Stomach (tissue), 8 donors: ENCODE measurements at regions not wholly inside any gene's neighbourhood (a gene's known extent, or its start where the extent isn't known, plus 50 kb on each side); places are given as distances from the start of the nearest gene placed in this dataset.

ENCODE experiments used
- DNase-seq, 2 donors: peaks; one replicate each; pipeline versions ENCODE4 v3.0.0 to v3.0.0-alpha.2; 2013 to 2019
- H3K27ac ChIP-seq, 5 donors: fragments of 200-600 bp in 4 of 5; sonication (generic) in 4 of 5; one replicate each; pipeline ENCODE4 v1.5.1; 2013 to 2019; ENCODE audit warnings: mild to moderate bottlenecking in 1 of 5, moderate library complexity in 1 of 5
- H3K27me3 ChIP-seq, 3 donors: fragments of 200-600 bp; sonication (generic); one replicate each; pipeline ENCODE4 v1.5.1; 2017 to 2019; ENCODE audit warnings: mixed run types in 1 of 3
- H3K36me3 ChIP-seq, 4 donors: fragments of 200-600 bp; sonication (generic); 1 replicate in 3 of 4; 2 replicates in 1 of 4; pipeline ENCODE4 v1.5.1; 2016 to 2019
- H3K4me1 ChIP-seq, 4 donors: fragments of 200-600 bp; sonication (generic); one replicate each; pipeline ENCODE4 v1.5.1; 2016 to 2019
- H3K4me3 ChIP-seq, 4 donors: fragments of 200-600 bp; sonication (generic) in 3 of 4; one replicate each; pipeline ENCODE4 v1.5.1; 2016 to 2019; ENCODE audit warnings: mild to moderate bottlenecking in 1 of 4
- H3K9me3 ChIP-seq, 4 donors: fragments of 200-600 bp; sonication (generic); one replicate each; pipeline ENCODE4 v1.5.1; 2016 to 2019
- EP300 ChIP-seq: sonication (generic); formaldehyde crosslinking; IDR thresholded peaks from one replicate; pipeline ENCODE4 v1.6.1; 2017; ENCODE audit warnings: antibody characterized with exemption
- POLR2A ChIP-seq, 4 donors: fragments of 450-650 bp; IDR thresholded peaks; one replicate each; pipeline ENCODE4 v1.6.1; 2016; ENCODE audit warnings: antibody characterized with exemption in 4 of 4, control low read depth in 2 of 4, mild to moderate bottlenecking in 1 of 4, moderate library complexity in 1 of 4
- POLR2AphosphoS5 ChIP-seq, 3 donors: sonication (generic); formaldehyde crosslinking; IDR thresholded peaks; one replicate each; pipeline ENCODE4 v1.6.1; 2016; ENCODE audit warnings: antibody characterized with exemption in 3 of 3
- WGBS, 5 donors: extraction: QIAGEN DNeasy Blood & Tissue Kit in 3 of 5; methylation state at CpG; one replicate each; pipeline versions ENCODE4 v1.1.5 to v1.1.7; 2013 to 2018; 5-methylcytosine and 5-hydroxymethylcytosine counted together
- intact Hi-C: fragments of 100-400 bp; cut with DNase I; formaldehyde crosslinking; loops from one replicate; pipeline ENCODE4 v1.15.1; 2023; ENCODE audit warnings: low total_unique reads
- TF ChIP-seq, protein P1 (sequence below), 7 experiments: fragments of 450-650 bp in 4 of 7; fragments of 200-600 bp in 3 of 7; sonication (generic) in 3 of 7; IDR thresholded peaks; one replicate each; pipeline ENCODE4 v1.5.1; 2016 to 2019; ENCODE audit warnings: antibody characterized with exemption in 7 of 7, control low read depth in 2 of 7, mild to moderate bottlenecking in 1 of 7
- donor health status: healthy with polysubstance abuse.
- donor health status: Bipolar disorder and iron deficiency.
- donor health status: healthy.

DNA sequence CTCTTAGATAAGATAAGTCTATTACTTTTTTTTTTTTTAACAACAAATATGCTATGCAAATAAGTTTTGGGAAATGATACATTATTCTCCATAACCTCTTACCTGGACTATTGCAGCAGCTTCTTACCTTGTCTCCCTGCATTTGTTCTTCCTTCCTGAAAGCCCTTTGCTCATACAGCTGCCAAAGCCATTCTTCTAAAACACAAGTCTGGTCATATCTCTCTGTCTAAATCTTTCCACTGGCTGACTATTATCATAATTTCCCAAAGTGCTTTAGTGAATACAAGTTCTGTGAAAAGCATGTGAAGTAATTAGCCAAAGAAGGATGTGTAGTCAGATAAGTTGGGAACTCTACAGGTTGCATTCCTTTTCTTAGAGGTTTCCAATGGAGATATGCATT lies 115.4 kb upstream of the CNTLN start:
- H3K27ac ChIP-seq = no peak overlapping the region
- peaks cover 0 to 8% (median 3%) of the 10 kb centered on the region in 4 donors for H3K9me3 ChIP-seq
- H3K4me3 ChIP-seq = no peak overlapping the region
- intact Hi-C loops = no loop called here
- no peak for DNase-seq
- TF ChIP-seq, protein P1, sequence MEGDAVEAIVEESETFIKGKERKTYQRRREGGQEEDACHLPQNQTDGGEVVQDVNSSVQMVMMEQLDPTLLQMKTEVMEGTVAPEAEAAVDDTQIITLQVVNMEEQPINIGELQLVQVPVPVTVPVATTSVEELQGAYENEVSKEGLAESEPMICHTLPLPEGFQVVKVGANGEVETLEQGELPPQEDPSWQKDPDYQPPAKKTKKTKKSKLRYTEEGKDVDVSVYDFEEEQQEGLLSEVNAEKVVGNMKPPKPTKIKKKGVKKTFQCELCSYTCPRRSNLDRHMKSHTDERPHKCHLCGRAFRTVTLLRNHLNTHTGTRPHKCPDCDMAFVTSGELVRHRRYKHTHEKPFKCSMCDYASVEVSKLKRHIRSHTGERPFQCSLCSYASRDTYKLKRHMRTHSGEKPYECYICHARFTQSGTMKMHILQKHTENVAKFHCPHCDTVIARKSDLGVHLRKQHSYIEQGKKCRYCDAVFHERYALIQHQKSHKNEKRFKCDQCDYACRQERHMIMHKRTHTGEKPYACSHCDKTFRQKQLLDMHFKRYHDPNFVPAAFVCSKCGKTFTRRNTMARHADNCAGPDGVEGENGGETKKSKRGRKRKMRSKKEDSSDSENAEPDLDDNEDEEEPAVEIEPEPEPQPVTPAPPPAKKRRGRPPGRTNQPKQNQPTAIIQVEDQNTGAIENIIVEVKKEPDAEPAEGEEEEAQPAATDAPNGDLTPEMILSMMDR (IDR thresholded peaks at IDR 0.05) = no peak
- no peak for TF ChIP-seq POLR2A (IDR thresholded peaks at IDR 0.05)
- no peak for TF ChIP-seq POLR2AphosphoS5 (IDR thresholded peaks at IDR 0.05)
- TF ChIP-seq EP300 = no peak
- H3K36me3 ChIP-seq = no peaks in the 10 kb centered on the region
- no peaks in the 10 kb centered on the region for H3K27me3 ChIP-seq
- H3K4me1 ChIP-seq = no peaks in the 10 kb centered on the region

DNA sequence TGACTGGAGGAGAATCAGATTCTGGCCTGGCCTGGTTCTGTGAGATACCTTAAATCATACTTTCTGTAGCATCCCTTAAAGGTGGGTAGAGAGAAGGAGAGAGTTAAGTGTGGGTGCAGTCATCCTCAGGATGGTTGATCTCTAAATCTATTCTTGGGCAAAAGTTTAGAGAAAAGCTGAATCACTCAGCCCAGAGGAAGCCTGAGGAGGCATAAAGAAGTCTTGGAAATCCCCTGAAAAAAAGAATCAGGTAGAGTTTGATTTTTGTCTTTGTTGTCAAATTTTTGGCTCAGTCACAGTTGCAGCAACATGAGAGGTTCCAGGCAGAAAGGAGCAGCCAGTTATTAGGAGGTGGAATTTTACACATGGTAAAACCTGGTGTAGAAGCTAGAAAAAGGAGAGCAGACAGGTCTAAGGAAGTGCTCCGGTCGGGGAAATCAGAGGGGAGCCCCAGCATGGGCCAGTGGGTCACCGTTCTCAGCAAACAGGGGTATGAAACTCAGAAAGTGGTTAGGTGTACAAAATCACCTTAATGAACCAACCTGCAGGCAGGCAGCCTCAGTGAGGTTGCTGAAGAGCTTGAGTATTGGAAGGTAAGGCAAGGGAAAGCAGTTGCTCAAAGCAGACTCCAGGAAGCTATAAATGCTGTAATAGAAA lies 116.2 kb upstream of the CNTLN start:
- peaks cover 0 to 2% (median under 1%) of the 10 kb centered on the region in 4 donors for H3K9me3 ChIP-seq
- no peaks in the 10 kb centered on the region for H3K36me3 ChIP-seq
- DNase-seq = no peak
- WGBS, 5 donors = 44 to 58% (median 48%) methylated on average over 3 of the region's 3 CpGs
- no peak overlapping the region for H3K27ac ChIP-seq
- intact Hi-C loops = no loop called here
- no peak overlapping the region for H3K4me3 ChIP-seq
- TF ChIP-seq POLR2A (IDR thresholded peaks at IDR 0.05) = no peak
- TF ChIP-seq, protein P1 (IDR thresholded peaks at IDR 0.05) = no peak
- H3K4me1 ChIP-seq = no peaks in the 10 kb centered on the region
- no peaks in the 10 kb centered on the region for H3K27me3 ChIP-seq

DNA sequence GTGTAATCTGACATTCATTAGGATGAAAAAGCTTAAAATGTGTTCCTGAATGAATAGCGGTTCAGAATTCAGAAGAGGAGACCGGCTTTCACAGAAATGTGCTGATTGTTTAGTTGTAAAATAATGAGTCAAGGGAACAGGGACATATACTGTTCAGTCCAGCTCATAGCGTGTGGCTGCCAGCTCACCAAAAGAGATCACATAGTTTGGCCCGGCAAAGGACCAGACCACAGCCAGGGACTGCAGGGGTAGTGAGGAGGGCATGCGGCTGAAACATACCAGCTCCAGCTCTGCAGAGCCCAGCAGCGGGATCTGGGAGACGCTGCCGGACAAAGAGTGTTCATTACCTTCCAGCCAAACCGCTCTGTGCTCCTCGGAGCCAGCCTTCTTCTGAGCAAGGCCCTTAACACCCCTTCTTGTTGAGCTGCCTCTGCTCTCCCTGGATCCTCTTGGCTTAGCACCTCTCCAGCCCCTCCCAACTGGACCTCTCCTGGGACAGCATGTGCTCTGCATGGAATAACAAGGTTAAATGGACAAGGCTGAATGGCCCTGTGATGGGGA lies 116.8 kb upstream of the CNTLN start:
- no peak overlapping the region for H3K4me3 ChIP-seq
- no peak overlapping the region for H3K27ac ChIP-seq
- no peaks in the 10 kb centered on the region for H3K9me3 ChIP-seq
- TF ChIP-seq, protein P1 (IDR thresholded peaks at IDR 0.05) = no peak
- no peak for TF ChIP-seq EP300
- TF ChIP-seq POLR2A (IDR thresholded peaks at IDR 0.05) = no peak
- TF ChIP-seq POLR2AphosphoS5 (IDR thresholded peaks at IDR 0.05) = no peak
- peak in 1 of 2 donors; percentile 27 for DNase-seq
- H3K4me1 ChIP-seq = no peaks in the 10 kb centered on the region
- H3K27me3 ChIP-seq = no peaks in the 10 kb centered on the region
- WGBS, 5 donors = 82 to 94% (median 89%) methylated on average over 10 of the region's 10 CpGs
- no peaks in the 10 kb centered on the region for H3K36me3 ChIP-seq
- intact Hi-C loops = no loop called here

DNA sequence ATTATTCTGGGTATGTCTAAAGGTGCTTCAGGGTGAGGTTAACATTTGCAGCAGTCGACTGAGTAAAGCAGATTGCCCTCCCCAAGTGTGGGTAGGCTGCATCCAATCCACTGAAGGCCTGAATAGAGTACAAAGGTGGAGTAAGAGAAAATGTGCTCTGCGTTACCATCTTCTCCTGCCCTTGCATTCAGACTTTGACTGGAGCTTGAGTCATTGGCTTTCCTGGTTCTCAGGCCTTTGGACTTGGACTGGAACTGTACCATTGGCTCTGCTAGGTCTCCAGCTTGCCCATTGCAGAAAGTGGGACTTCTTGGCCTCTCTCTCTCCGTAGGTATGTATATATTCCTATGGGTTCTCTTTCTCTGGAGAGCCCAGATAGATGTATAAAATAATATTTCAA lies 120.9 kb upstream of the CNTLN start:
- Histone ChIP-seq H3K36me3 (no peaks in the 10 kb centered on the region), H3K9me3 (no peaks in the 10 kb centered on the region), H3K27ac (no peak overlapping the region), H3K4me3 (no peak overlapping the region), H3K27me3 (no peaks in the 10 kb centered on the region), H3K4me1 (no peaks in the 10 kb centered on the region)
- intact Hi-C loops = no loop called here
- WGBS, 5 donors = 66 to 91% (median 85%) methylated on average over 3 of the region's 3 CpGs
- no peak for TF ChIP-seq POLR2AphosphoS5 (IDR thresholded peaks at IDR 0.05)
- TF ChIP-seq, protein P1 (IDR thresholded peaks at IDR 0.05) = no peak
- no peak for TF ChIP-seq POLR2A (IDR thresholded peaks at IDR 0.05)
- no peak for TF ChIP-seq EP300
- DNase-seq = no peak
